ENCODE measurements at regions not wholly inside any gene's neighbourhood (a gene's known extent, or its start where the extent isn't known, plus 50 kb on each side); places are given as distances from the start of the nearest gene placed in this dataset.

GRCh38 chr3:137438561-137438960 lies 325.6 kb upstream of the SOX14 start:
- ChIA-PET POLR2A (no interaction called here), CTCF (no interaction called here)
- Histone ChIP-seq H3K27me3 (ENCODE audit: control insufficient read depth in 1 of 2, insufficient read depth in 2 of 2, low read length in 2 of 2) (no peaks in the 10 kb centered on the region), H3K36me3 (ENCODE audit: insufficient read depth, low read length) (no peaks in the 10 kb centered on the region), H3K27ac (ENCODE audit: low read depth in 1 of 2, low read length in 2 of 2) (no peak overlapping the region), H3K9me3 (ENCODE audit: control insufficient read depth in 1 of 2, insufficient read depth in 1 of 2, low read length in 2 of 2) (no peaks in the 10 kb centered on the region), H3K4me3 (ENCODE audit: low read length) (no peak overlapping the region), H3K4me1 (ENCODE audit: insufficient read depth, low read length) (no peaks in the 10 kb centered on the region)
- Mint-ChIP-seq H3K27ac (no peak overlapping the region), H3K27me3 (no peaks in the 10 kb centered on the region), H3K36me3 (ENCODE audit: low read depth) (no peaks in the 10 kb centered on the region), H3K9me3 (peaks cover 6% of the 10 kb centered on the region), H3K4me3 (no peak overlapping the region), H3K4me1 (ENCODE audit: low read depth) (no peaks in the 10 kb centered on the region)
- DNase-seq: no peak
- ATAC-seq (ENCODE audit: poor library complexity): no peak
- TF ChIP-seq CTCF (IDR thresholded peaks at IDR 0.05): no peak
- intact Hi-C loops (cut with DNase I, micrococcal nuclease): no loop called here

DNA sequence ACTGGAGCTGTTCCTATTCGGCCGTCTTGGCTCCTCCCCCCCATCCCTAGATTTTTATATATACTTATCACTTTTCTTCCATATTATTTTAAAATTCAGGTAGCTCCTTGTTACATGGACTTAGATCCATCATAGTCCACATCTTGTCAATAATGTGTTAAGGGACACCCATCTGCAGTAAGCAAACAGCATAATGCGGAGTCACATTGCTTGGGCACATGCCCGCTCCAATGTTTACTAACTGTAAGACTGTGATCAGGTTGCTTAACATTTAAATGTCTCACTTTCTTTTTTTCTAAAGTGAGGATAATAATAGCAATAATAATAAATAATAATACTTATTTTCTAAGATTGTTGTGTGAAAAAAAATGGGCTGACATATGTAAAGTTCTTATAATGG lies 303.2 kb upstream of the SOX14 start:
- POLR2A ChIA-PET: no interaction called here
- no peaks in the 10 kb centered on the region for H3K4me1 Mint-ChIP-seq (ENCODE audit: low read depth)
- DNase-seq: no peak

DNA sequence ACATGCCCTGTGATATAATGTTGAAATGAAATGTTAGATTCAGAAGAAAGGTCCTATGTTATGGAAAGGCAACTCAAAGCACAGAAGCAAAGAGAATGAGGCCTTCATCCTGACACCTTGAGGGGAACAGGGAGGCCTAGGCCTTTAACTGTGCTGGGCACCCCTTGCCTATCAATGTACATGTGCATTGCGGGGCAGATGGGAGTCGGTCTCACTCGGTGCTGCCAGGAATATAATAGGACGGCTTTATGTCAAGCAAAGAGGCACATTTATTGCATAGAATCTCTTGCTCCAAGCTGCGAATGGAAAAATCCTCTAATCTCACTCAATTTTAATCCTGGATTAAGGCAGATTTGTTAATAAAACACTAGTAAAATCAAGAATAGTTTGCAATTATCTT lies 301.0 kb upstream of the SOX14 start:
- TF ChIP-seq CTCF (IDR thresholded peaks at IDR 0.05): no peak
- no peaks in the 10 kb centered on the region for H3K36me3 ChIP-seq (ENCODE audit: insufficient read depth, low read length)
- Mint-ChIP-seq H3K4me1 (ENCODE audit: low read depth) (no peaks in the 10 kb centered on the region), H3K4me3 (no peak overlapping the region), H3K36me3 (ENCODE audit: low read depth) (no peaks in the 10 kb centered on the region), H3K9me3 (peaks cover 8% of the 10 kb centered on the region), H3K27me3 (no peaks in the 10 kb centered on the region), H3K27ac (no peak overlapping the region)
- H3K27me3 ChIP-seq (ENCODE audit: control insufficient read depth in 1 of 2, insufficient read depth in 2 of 2, low read length in 2 of 2): no peaks in the 10 kb centered on the region
- H3K9me3 ChIP-seq (ENCODE audit: control insufficient read depth in 1 of 2, insufficient read depth in 1 of 2, low read length in 2 of 2): peaks cover 0 to 8% of the 10 kb centered on the region in 2 experiments
- DNase-seq (no peak), ATAC-seq (ENCODE audit: poor library complexity) (no peak)
- H3K4me3 ChIP-seq (ENCODE audit: low read length): no peak overlapping the region
- no peaks in the 10 kb centered on the region for H3K4me1 ChIP-seq (ENCODE audit: insufficient read depth, low read length)
- intact Hi-C loops (cut with DNase I, micrococcal nuclease): no loop called here
- POLR2A ChIA-PET: no interaction called here
- no peak overlapping the region for H3K27ac ChIP-seq (ENCODE audit: low read depth in 1 of 2, low read length in 2 of 2)
- CTCF ChIA-PET: no interaction called here

More for the DNA sequence above, 303.2 kb upstream of the SOX14 start:
- H3K27me3 ChIP-seq (ENCODE audit: control insufficient read depth in 1 of 2, insufficient read depth in 2 of 2, low read length in 2 of 2): no peaks in the 10 kb centered on the region
- H3K36me3 ChIP-seq (ENCODE audit: insufficient read depth, low read length): no peaks in the 10 kb centered on the region
- H3K27ac ChIP-seq (ENCODE audit: low read depth in 1 of 2, low read length in 2 of 2): no peak overlapping the region
- peaks cover 8% of the 10 kb centered on the region for H3K9me3 Mint-ChIP-seq
- no peak overlapping the region for H3K27ac Mint-ChIP-seq
- H3K4me1 ChIP-seq (ENCODE audit: insufficient read depth, low read length): no peaks in the 10 kb centered on the region
- ATAC-seq (ENCODE audit: poor library complexity): no peak
- H3K4me3 Mint-ChIP-seq: no peak overlapping the region
- intact Hi-C loops (cut with DNase I, micrococcal nuclease): no loop called here
- H3K9me3 ChIP-seq (ENCODE audit: control insufficient read depth in 1 of 2, insufficient read depth in 1 of 2, low read length in 2 of 2): peaks cover 0 to 5% of the 10 kb centered on the region in 2 experiments
- TF ChIP-seq CTCF (IDR thresholded peaks at IDR 0.05): no peak
- H3K36me3 Mint-ChIP-seq (ENCODE audit: low read depth): no peaks in the 10 kb centered on the region
- H3K27me3 Mint-ChIP-seq: no peaks in the 10 kb centered on the region
- H3K4me3 ChIP-seq (ENCODE audit: low read length): no peak overlapping the region
- CTCF ChIA-PET: no interaction called here

Data from CD4-positive, alpha-beta T cell (primary cell).